IMR-90 (cell line): ENCODE measurements at regions not wholly inside any gene's neighbourhood (a gene's known extent, or its start where the extent isn't known, plus 50 kb on each side); places are given as distances from the start of the nearest gene placed in this dataset.

Experiments
- ATAC-seq: fragments of 200-7000 bp; cut with Tn5 transposase; 2 replicates; pipeline ENCODE4 v1.9.1; 2020; ENCODE audit warnings: low read depth, mild to moderate bottlenecking, moderate library complexity
- BruUV-seq: library from RNA; stranded (reverse); fragments of 400-500 nt; replicated peaks from 2 replicates; lab custom pipeline; 2021; lab: Mats Ljungman, UMichigan
- CTCF ChIA-PET: fragments of 300-600 bp; formaldehyde crosslinking; extraction: SDS; loops from one replicate; lab custom pipeline; 2021; ENCODE audit warnings: antibody characterized with exemption; lab: Yijun Ruan, JAX
- POLR2A ChIA-PET: fragments of 300-600 bp; sonication (Branson Sonifier 250); formaldehyde crosslinking; loops from one replicate; lab custom pipeline; 2022; ENCODE audit warnings: antibody characterized with exemption; ENCODE audit not compliant: unreplicated experiment; lab: Charles Lee
- DNase-seq: peaks from one replicate; pipeline ENCODE4 v3.0.0; 2013
- H2AFZ ChIP-seq: replicated peaks from 2 replicates; pipeline ENCODE3; 2013; ENCODE audit warnings: low read length, mild to moderate bottlenecking; ENCODE audit not compliant: poor library complexity
- H2AK5ac ChIP-seq: 2 replicates; pipeline ENCODE4 v1.6.1; 2013; ENCODE audit warnings: low read depth, low read length, inconsistent platforms
- H2AK9ac ChIP-seq: replicated peaks from 2 replicates; pipeline ENCODE3; 2013; ENCODE audit warnings: mild to moderate bottlenecking, low read depth, low read length, moderate library complexity; ENCODE audit not compliant: poor library complexity
- H2BK120ac ChIP-seq: 2 replicates; pipeline ENCODE4 v1.6.1; 2013; ENCODE audit warnings: low read depth, low read length, inconsistent platforms
- H2BK15ac ChIP-seq: 3 replicates; pipeline ENCODE4 v1.6.1; 2013; ENCODE audit warnings: low read depth, low read length, inconsistent platforms
- H2BK20ac ChIP-seq: 2 replicates; pipeline ENCODE4 v1.6.1; 2013; ENCODE audit warnings: low read depth, mild to moderate bottlenecking, inconsistent platforms, low read length, moderate library complexity
- H2BK5ac ChIP-seq: 2 replicates; pipeline ENCODE4 v1.6.1; 2013; ENCODE audit warnings: mild to moderate bottlenecking, low read depth, low read length, inconsistent platforms; ENCODE audit not compliant: poor library complexity, severe bottlenecking
- H3K14ac ChIP-seq: replicated peaks from 2 replicates; pipeline ENCODE4 v1.6.1; 2013; ENCODE audit warnings: low read depth, low read length, inconsistent platforms
- H3K18ac ChIP-seq: 2 replicates; pipeline ENCODE4 v1.6.1; 2013; ENCODE audit warnings: low read depth, low read length, control low read depth
- H3K23ac ChIP-seq: 2 replicates; pipeline ENCODE4 v1.6.1; 2013; ENCODE audit warnings: low read depth, low read length, inconsistent platforms
- H3K27ac ChIP-seq: 2 replicates; pipeline ENCODE4 v1.5.1; 2013; ENCODE audit warnings: mild to moderate bottlenecking, control low read depth, low read length; ENCODE audit not compliant: insufficient read depth
- H3K27me3 ChIP-seq: 2 replicates; pipeline ENCODE4 v1.6.1; 2013; ENCODE audit warnings: low read length; ENCODE audit not compliant: control insufficient read depth, insufficient read depth
- H3K36me3 ChIP-seq: 2 replicates; pipeline ENCODE4 v1.6.1; 2013; ENCODE audit warnings: low read length, mixed read lengths; ENCODE audit not compliant: control insufficient read depth, insufficient read depth
- H3K4ac ChIP-seq: 2 replicates; pipeline ENCODE4 v1.6.1; 2013; ENCODE audit warnings: low read depth, low read length, inconsistent platforms
- H3K4me1 ChIP-seq: 2 replicates; pipeline ENCODE4 v1.6.1; 2013; ENCODE audit warnings: low read length, mixed read lengths; ENCODE audit not compliant: control insufficient read depth, insufficient read depth
- H3K4me2 ChIP-seq: 2 replicates; pipeline ENCODE4 v1.6.1; 2013; ENCODE audit warnings: low read depth, mild to moderate bottlenecking, control low read depth, low read length, moderate library complexity
- H3K4me3 ChIP-seq: 2 replicates; pipeline ENCODE4 v1.5.1; 2013; ENCODE audit warnings: low read depth, mild to moderate bottlenecking, control low read depth, low read length, moderate library complexity; ENCODE audit not compliant: insufficient read depth
- H3K56ac ChIP-seq: 2 replicates; pipeline ENCODE4 v1.6.1; 2013; ENCODE audit warnings: low read length, inconsistent platforms; ENCODE audit not compliant: insufficient read depth; ENCODE audit errors: extremely low read depth
- H3K79me1 ChIP-seq, 2 experiments: 2 replicates each; pipeline ENCODE4 v1.6.1; 2013; ENCODE audit warnings: low read length in 2 of 2, inconsistent platforms in 1 of 2, low read depth in 1 of 2
- H3K9ac ChIP-seq: 2 replicates; pipeline ENCODE4 v1.6.1; 2013; ENCODE audit warnings: low read depth, low read length, control low read depth
- H3K9me1 ChIP-seq: 2 replicates; pipeline ENCODE4 v1.6.1; 2013; ENCODE audit warnings: low read length, inconsistent platforms; ENCODE audit not compliant: insufficient read depth
- H3K9me3 ChIP-seq: 2 replicates; pipeline ENCODE4 v1.6.1; 2013; ENCODE audit warnings: low read length; ENCODE audit not compliant: control insufficient read depth, insufficient read depth
- H4K20me1 ChIP-seq: 2 replicates; pipeline ENCODE4 v1.6.1; 2013; ENCODE audit warnings: low read length, inconsistent platforms; ENCODE audit not compliant: insufficient read depth
- H4K5ac ChIP-seq: 2 replicates; pipeline ENCODE4 v1.6.1; 2013; ENCODE audit warnings: mild to moderate bottlenecking, low read depth, low read length, control low read depth
- H4K8ac ChIP-seq, 2 experiments: 2 replicates each; pipeline ENCODE4 v1.6.1; 2013; ENCODE audit warnings: low read depth in 2 of 2, low read length in 2 of 2, control low read depth in 1 of 2, inconsistent platforms in 1 of 2
- H4K91ac ChIP-seq: 2 replicates; pipeline ENCODE4 v1.6.1; 2013; ENCODE audit warnings: low read depth, low read length, inconsistent platforms; ENCODE audit not compliant: insufficient read depth
- BHLHE40 ChIP-seq: fragments of 150-350 bp; IDR thresholded peaks from 2 replicates; pipeline ENCODE4 v1.6.1; 2016; ENCODE audit warnings: mild to moderate bottlenecking, low read depth, low read length
- CEBPB ChIP-seq: IDR thresholded peaks from 2 replicates; pipeline ENCODE4 v1.6.1; 2012; ENCODE audit warnings: low read depth, low read length, improper control_type of control experiment
- CHD1 ChIP-seq: IDR thresholded peaks from 2 replicates; pipeline ENCODE4 v1.6.1; 2012; ENCODE audit warnings: low read depth, low read length, improper control_type of control experiment
- ELK1 ChIP-seq: fragments of 150-350 bp; IDR thresholded peaks from 2 replicates; pipeline ENCODE4 v1.6.1; 2016; ENCODE audit warnings: low read depth, mild to moderate bottlenecking, low read length, moderate library complexity, borderline replicate concordance
- FOS ChIP-seq: fragments of 150-350 bp; IDR thresholded peaks from 2 replicates; pipeline ENCODE4 v1.6.1; 2016; ENCODE audit warnings: low read depth, low read length
- MAZ ChIP-seq: IDR thresholded peaks from 2 replicates; pipeline ENCODE4 v1.6.1; 2012; ENCODE audit warnings: low read depth, mild to moderate bottlenecking, low read length, improper control_type of control experiment, moderate library complexity, borderline replicate concordance
- MXI1 ChIP-seq: IDR thresholded peaks from 2 replicates; pipeline ENCODE4 v1.6.1; 2012; ENCODE audit warnings: low read depth, mild to moderate bottlenecking, low read length, moderate library complexity, borderline replicate concordance
- NFE2L2 ChIP-seq: fragments of 150-350 bp; IDR thresholded peaks from 2 replicates; pipeline ENCODE4 v1.6.1; 2016; ENCODE audit warnings: low read depth, mild to moderate bottlenecking, low read length
- POLR2A ChIP-seq: IDR thresholded peaks from 2 replicates; pipeline ENCODE4 v1.6.1; 2012; ENCODE audit warnings: mild to moderate bottlenecking, low read depth, low read length
- RCOR1 ChIP-seq: IDR thresholded peaks from 2 replicates; pipeline ENCODE4 v1.6.1; 2012; ENCODE audit warnings: mild to moderate bottlenecking, low read length, improper control_type of control experiment; ENCODE audit not compliant: insufficient replicate concordance
- RFX5 ChIP-seq: IDR thresholded peaks from 2 replicates; pipeline ENCODE4 v1.8.0; 2012; ENCODE audit warnings: low read depth, mild to moderate bottlenecking, low read length, moderate library complexity
- SMC3 ChIP-seq: fragments of 150-350 bp; IDR thresholded peaks from 2 replicates; pipeline ENCODE4 v1.6.1; 2016; ENCODE audit warnings: low read depth, mild to moderate bottlenecking, antibody characterized with exemption, low read length, moderate library complexity
- WGBS, 2 experiments: methylation state at CpG; one replicate each; pipeline versions ENCODE4 v1.1.5 to v1.1.7; 2013; ENCODE audit warnings: missing lambda C conversion rate in 2 of 2; ENCODE audit not compliant: insufficient read length in 1 of 2; ENCODE audit errors: extremely low coverage in 2 of 2; 5-methylcytosine and 5-hydroxymethylcytosine counted together
- dilution Hi-C: fragments of 300-500 bp; cut with HindIII; formaldehyde crosslinking; loops from one replicate; pipeline ENCODE4 v1.14.3; 2018; ENCODE audit warnings: low sequenced_read_pairs; ENCODE audit not compliant: unreplicated experiment
- in situ Hi-C: fragments of 300-500 bp; cut with MboI; formaldehyde crosslinking; loops from 3 replicates; pipeline ENCODE4 v1.14.3; 2019; ENCODE audit warnings: low sequenced_read_pairs, inconsistent platforms, mixed read lengths
- intact Hi-C: fragments of 100-400 bp; cut with micrococcal nuclease; formaldehyde crosslinking; loops from 2 replicates; pipeline ENCODE4 v1.10.0; 2022

- Histone ChIP-seq H3K4me2 (no peak overlapping the region), H3K23ac (no peak overlapping the region), H3K56ac (no peak overlapping the region), H3K36me3 (no peaks in the 10 kb centered on the region), H3K79me1 (no peaks in the 10 kb centered on the region), H2BK20ac (no peak overlapping the region), H3K27me3 (no peaks in the 10 kb centered on the region), H3K4me1 (no peaks in the 10 kb centered on the region), H2BK120ac (no peak overlapping the region), H2AFZ (no peak overlapping the region), H4K91ac (no peak overlapping the region), H4K5ac (no peak overlapping the region), H2BK15ac (no peak overlapping the region), H3K4ac (no peak overlapping the region), H3K9me3 (no peaks in the 10 kb centered on the region), H3K4me3 (no peak overlapping the region), H3K9ac (no peak overlapping the region), H2BK5ac (no peak overlapping the region), H4K8ac (no peak overlapping the region), H4K20me1 (no peaks in the 10 kb centered on the region), H3K14ac (no peak overlapping the region), H2AK5ac (no peak overlapping the region), H2AK9ac (no peak overlapping the region), H3K27ac (no peak overlapping the region), H3K18ac (no peak overlapping the region), H3K9me1 (no peaks in the 10 kb centered on the region)
- WGBS, 2 experiments = 80% methylated on average over 1 of the region's 1 CpG; no CpG with 5 or more reads in 1 of the 2 experiments
- ATAC-seq = no peak
- intact Hi-C loops (no loop called here), in situ Hi-C loops (loop anchor here (25.0 kb wide), 1 partner anchor 655 kb away; no protein-coding TSS in a partner anchor), dilution Hi-C loops (no loop called here)
- no peak for TF ChIP-seq POLR2A
- TF ChIP-seq FOS = no peak
- no peak for TF ChIP-seq MAZ
- no peak for TF ChIP-seq RCOR1
- no peak for TF ChIP-seq CHD1
- no peak for TF ChIP-seq ELK1
- no peak for TF ChIP-seq RFX5
- TF ChIP-seq CEBPB = no peak
- TF ChIP-seq MXI1 = no peak
- no peak for TF ChIP-seq SMC3
- TF ChIP-seq BHLHE40 = no peak
- TF ChIP-seq NFE2L2 = no peak
- no TSS peak for BruUV-seq
- ChIA-PET CTCF (no interaction called here), POLR2A (no interaction called here)
- no peak for DNase-seq
These were observed 646.7 kb upstream of the PTCHD4 start for GRCh38 chr6:48757661-48758060.
